ENCODE measurements at regions not wholly inside any gene's neighbourhood (a gene's known extent, or its start where the extent isn't known, plus 50 kb on each side); places are given as distances from the start of the nearest gene placed in this dataset.

- Histone ChIP-seq H3K4me3 (replicated peaks in 1 of 3; ENCODE audit: insufficient read depth in 1 of 3, low read depth in 2 of 3, low read length in 3 of 3) (no peak overlapping the region), H3K27ac (ENCODE audit: extremely low read length, insufficient read depth, low read length) (no peak overlapping the region), H2AFZ (ENCODE audit: low read length) (no peak overlapping the region), H3K79me2 (ENCODE audit: insufficient read depth, low read length) (no peaks in the 10 kb centered on the region), H4K20me1 (ENCODE audit: insufficient read depth, low read length) (no peaks in the 10 kb centered on the region), H3K9me3 (ENCODE audit: low read length) (no peaks in the 10 kb centered on the region), H3K27me3 (ENCODE audit: control insufficient read depth in 1 of 2, insufficient read depth in 2 of 2, low read length in 2 of 2) (no peaks in the 10 kb centered on the region), H3K4me2 (ENCODE audit: low read depth, low read length) (no peak overlapping the region), H3K4me1 (ENCODE audit: insufficient read depth, low read length) (no peaks in the 10 kb centered on the region), H3K9ac (ENCODE audit: insufficient read depth, low read depth, low read length) (no peak overlapping the region), H3K36me3 (replicated peaks in 1 of 2; ENCODE audit: control insufficient read depth in 1 of 2, insufficient read depth in 2 of 2, low read length in 2 of 2) (no peaks in the 10 kb centered on the region)
- ChIA-PET CTCF (ENCODE audit: low intra/inter-chr PET ratio, low total read pairs) (no interaction called here), POLR2A (no interaction called here)
- BruUV-seq (replicated peaks) = no TSS peak
- intact Hi-C loops (cut with micrococcal nuclease; ENCODE audit: unreplicated experiment) = no loop called here
- 10% methylated on average over 8 of the region's 8 CpGs for WGBS (ENCODE audit: low lambda C conversion rate)
- in situ Hi-C loops (cut with HindIII; ENCODE audit: extremely low pct_ligation_motif_present, low pct_unique_long_range_greater_than_20kb) = no loop called here
- ATAC-seq (no peak), FAIRE-seq (no peak), DNase-seq (ENCODE audit: low spot score) (no peak)
- TF ChIP-seq CREM (IDR thresholded peaks at IDR 0.05) (no peak), CREM (CRISPR knock-in tag; IDR thresholded peaks at IDR 0.05) (no peak), ZNF142 (CRISPR knock-in tag; IDR thresholded peaks at IDR 0.05) (no peak), ZSCAN5A (CRISPR knock-in tag; IDR thresholded peaks at IDR 0.05; ENCODE audit: borderline replicate concordance) (no peak), ZNF292 (CRISPR knock-in tag; IDR thresholded peaks at IDR 0.05; ENCODE audit: borderline replicate concordance, low read depth) (no peak)
- TF ChIP-seq, protein P1, sequence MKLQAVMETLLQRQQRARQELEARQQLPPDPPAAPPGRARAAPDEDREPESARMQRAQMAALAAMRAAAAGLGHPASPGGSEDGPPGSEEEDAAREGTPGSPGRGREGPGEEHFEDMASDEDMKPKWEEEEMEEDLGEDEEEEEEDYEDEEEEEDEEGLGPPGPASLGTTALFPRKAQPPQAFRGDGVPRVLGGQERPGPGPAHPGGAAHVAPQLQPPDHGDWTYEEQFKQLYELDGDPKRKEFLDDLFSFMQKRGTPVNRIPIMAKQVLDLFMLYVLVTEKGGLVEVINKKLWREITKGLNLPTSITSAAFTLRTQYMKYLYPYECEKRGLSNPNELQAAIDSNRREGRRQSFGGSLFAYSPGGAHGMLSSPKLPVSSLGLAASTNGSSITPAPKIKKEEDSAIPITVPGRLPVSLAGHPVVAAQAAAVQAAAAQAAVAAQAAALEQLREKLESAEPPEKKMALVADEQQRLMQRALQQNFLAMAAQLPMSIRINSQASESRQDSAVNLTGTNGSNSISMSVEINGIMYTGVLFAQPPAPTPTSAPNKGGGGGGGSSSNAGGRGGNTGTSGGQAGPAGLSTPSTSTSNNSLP (IDR thresholded peaks at IDR 0.05; ENCODE audit: low read depth, low read length) = no peak
- TF ChIP-seq, protein P2, sequence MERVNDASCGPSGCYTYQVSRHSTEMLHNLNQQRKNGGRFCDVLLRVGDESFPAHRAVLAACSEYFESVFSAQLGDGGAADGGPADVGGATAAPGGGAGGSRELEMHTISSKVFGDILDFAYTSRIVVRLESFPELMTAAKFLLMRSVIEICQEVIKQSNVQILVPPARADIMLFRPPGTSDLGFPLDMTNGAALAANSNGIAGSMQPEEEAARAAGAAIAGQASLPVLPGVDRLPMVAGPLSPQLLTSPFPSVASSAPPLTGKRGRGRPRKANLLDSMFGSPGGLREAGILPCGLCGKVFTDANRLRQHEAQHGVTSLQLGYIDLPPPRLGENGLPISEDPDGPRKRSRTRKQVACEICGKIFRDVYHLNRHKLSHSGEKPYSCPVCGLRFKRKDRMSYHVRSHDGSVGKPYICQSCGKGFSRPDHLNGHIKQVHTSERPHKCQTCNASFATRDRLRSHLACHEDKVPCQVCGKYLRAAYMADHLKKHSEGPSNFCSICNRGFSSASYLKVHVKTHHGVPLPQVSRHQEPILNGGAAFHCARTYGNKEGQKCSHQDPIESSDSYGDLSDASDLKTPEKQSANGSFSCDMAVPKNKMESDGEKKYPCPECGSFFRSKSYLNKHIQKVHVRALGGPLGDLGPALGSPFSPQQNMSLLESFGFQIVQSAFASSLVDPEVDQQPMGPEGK (CRISPR knock-in tag; IDR thresholded peaks at IDR 0.05) = no peak
- TF ChIP-seq, protein P3, sequence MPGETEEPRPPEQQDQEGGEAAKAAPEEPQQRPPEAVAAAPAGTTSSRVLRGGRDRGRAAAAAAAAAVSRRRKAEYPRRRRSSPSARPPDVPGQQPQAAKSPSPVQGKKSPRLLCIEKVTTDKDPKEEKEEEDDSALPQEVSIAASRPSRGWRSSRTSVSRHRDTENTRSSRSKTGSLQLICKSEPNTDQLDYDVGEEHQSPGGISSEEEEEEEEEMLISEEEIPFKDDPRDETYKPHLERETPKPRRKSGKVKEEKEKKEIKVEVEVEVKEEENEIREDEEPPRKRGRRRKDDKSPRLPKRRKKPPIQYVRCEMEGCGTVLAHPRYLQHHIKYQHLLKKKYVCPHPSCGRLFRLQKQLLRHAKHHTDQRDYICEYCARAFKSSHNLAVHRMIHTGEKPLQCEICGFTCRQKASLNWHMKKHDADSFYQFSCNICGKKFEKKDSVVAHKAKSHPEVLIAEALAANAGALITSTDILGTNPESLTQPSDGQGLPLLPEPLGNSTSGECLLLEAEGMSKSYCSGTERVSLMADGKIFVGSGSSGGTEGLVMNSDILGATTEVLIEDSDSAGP (CRISPR knock-in tag; IDR thresholded peaks at IDR 0.05; ENCODE audit: borderline replicate concordance) = no peak
- TF ChIP-seq, protein P4, sequence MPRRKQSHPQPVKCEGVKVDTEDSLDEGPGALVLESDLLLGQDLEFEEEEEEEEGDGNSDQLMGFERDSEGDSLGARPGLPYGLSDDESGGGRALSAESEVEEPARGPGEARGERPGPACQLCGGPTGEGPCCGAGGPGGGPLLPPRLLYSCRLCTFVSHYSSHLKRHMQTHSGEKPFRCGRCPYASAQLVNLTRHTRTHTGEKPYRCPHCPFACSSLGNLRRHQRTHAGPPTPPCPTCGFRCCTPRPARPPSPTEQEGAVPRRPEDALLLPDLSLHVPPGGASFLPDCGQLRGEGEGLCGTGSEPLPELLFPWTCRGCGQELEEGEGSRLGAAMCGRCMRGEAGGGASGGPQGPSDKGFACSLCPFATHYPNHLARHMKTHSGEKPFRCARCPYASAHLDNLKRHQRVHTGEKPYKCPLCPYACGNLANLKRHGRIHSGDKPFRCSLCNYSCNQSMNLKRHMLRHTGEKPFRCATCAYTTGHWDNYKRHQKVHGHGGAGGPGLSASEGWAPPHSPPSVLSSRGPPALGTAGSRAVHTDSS (CRISPR knock-in tag; conservative IDR thresholded peaks at IDR 0.05) = no peak
Observed at GRCh38 chr16:7101054-7101453, 231.6 kb upstream of the RBFOX1 start.

All from HepG2 (cell line).